ENCODE measurements at regions not wholly inside any gene's neighbourhood (a gene's known extent, or its start where the extent isn't known, plus 50 kb on each side); places are given as distances from the start of the nearest gene placed in this dataset.
A peak's percentile ranks its signal among the peaks of the same experiment; 100 is the strongest.

GRCh38 chr1:22317231-22317919 lies 134.3 kb upstream of the ZBTB40 start:
- TF ChIP-seq CTCF (IDR thresholded peaks at IDR 0.05; ENCODE audit: low read depth, low read length) = peak; percentile 69
- DNase-seq (ENCODE audit: low read depth in 2 of 2) = peak; percentile 6 to 8

GRCh38 chr1:22317920-22318243 lies 133.8 kb upstream of the ZBTB40 start:
- no peak for TF ChIP-seq CTCF (IDR thresholded peaks at IDR 0.05; ENCODE audit: low read depth, low read length)
- no peak overlapping the region for H3K4me3 ChIP-seq (replicated peaks in 1 of 2; ENCODE audit: low read depth in 2 of 2, low read length in 2 of 2)
- no peak for DNase-seq (ENCODE audit: low read depth in 2 of 2)

More at GRCh38 chr1:22317231-22317919, 134.3 kb upstream of the ZBTB40 start:
- no peak overlapping the region for H3K4me3 ChIP-seq (replicated peaks in 1 of 2; ENCODE audit: low read depth in 2 of 2, low read length in 2 of 2)

- no peak for DNase-seq (ENCODE audit: low read depth in 2 of 2)
- H3K4me3 ChIP-seq (replicated peaks in 1 of 2; ENCODE audit: low read depth in 2 of 2, low read length in 2 of 2) = no peak overlapping the region
- no peak for TF ChIP-seq CTCF (IDR thresholded peaks at IDR 0.05; ENCODE audit: low read depth, low read length)
Measured at GRCh38 chr1:22318279-22318981, 133.2 kb upstream of the ZBTB40 start.

- no peak for DNase-seq (ENCODE audit: low read depth in 2 of 2)
- no peak for TF ChIP-seq CTCF (IDR thresholded peaks at IDR 0.05; ENCODE audit: low read depth, low read length)
- H3K4me3 ChIP-seq (replicated peaks in 1 of 2; ENCODE audit: low read depth in 2 of 2, low read length in 2 of 2) = no peak overlapping the region
Measured at GRCh38 chr1:22319608-22320007, 132.0 kb upstream of the ZBTB40 start.

- H3K4me3 ChIP-seq (replicated peaks in 1 of 2; ENCODE audit: low read depth in 2 of 2, low read length in 2 of 2) = no peak overlapping the region
- no peak for TF ChIP-seq CTCF (IDR thresholded peaks at IDR 0.05; ENCODE audit: low read depth, low read length)
Measured at GRCh38 chr1:22320587-22321344, 130.9 kb upstream of the ZBTB40 start.

GRCh38 chr1:22321917-22322316 lies 129.7 kb upstream of the ZBTB40 start:
- DNase-seq (ENCODE audit: low read depth in 2 of 2) = no peak
- H3K4me3 ChIP-seq (replicated peaks in 1 of 2; ENCODE audit: low read depth in 2 of 2, low read length in 2 of 2) = no peak overlapping the region
- no peak for TF ChIP-seq CTCF (IDR thresholded peaks at IDR 0.05; ENCODE audit: low read depth, low read length)

More at GRCh38 chr1:22320587-22321344, 130.9 kb upstream of the ZBTB40 start:
- DNase-seq (ENCODE audit: low read depth in 2 of 2) = no peak

Data from cardiac fibroblast (primary cell).